ENCODE measurements at regions not wholly inside any gene's neighbourhood (a gene's known extent, or its start where the extent isn't known, plus 50 kb on each side); places are given as distances from the start of the nearest gene placed in this dataset.

GRCh38 chr19:28425046-28425931 is 787.7 kb downstream of the UQCRFS1 start:
- peaks cover 3% of the 10 kb centered on the region for H3K9me3 Mint-ChIP-seq
- DNase-seq (no peak), ATAC-seq (ENCODE audit: low read depth) (no peak)
- H3K4me3 Mint-ChIP-seq = no peak overlapping the region
- no peaks in the 10 kb centered on the region for H3K36me3 Mint-ChIP-seq (ENCODE audit: low read depth)
- intact Hi-C loops (cut with micrococcal nuclease) = no loop called here
- TF ChIP-seq, protein P1, sequence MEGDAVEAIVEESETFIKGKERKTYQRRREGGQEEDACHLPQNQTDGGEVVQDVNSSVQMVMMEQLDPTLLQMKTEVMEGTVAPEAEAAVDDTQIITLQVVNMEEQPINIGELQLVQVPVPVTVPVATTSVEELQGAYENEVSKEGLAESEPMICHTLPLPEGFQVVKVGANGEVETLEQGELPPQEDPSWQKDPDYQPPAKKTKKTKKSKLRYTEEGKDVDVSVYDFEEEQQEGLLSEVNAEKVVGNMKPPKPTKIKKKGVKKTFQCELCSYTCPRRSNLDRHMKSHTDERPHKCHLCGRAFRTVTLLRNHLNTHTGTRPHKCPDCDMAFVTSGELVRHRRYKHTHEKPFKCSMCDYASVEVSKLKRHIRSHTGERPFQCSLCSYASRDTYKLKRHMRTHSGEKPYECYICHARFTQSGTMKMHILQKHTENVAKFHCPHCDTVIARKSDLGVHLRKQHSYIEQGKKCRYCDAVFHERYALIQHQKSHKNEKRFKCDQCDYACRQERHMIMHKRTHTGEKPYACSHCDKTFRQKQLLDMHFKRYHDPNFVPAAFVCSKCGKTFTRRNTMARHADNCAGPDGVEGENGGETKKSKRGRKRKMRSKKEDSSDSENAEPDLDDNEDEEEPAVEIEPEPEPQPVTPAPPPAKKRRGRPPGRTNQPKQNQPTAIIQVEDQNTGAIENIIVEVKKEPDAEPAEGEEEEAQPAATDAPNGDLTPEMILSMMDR (IDR thresholded peaks at IDR 0.05) = no peak
- H3K4me1 Mint-ChIP-seq = no peaks in the 10 kb centered on the region
- H3K27ac Mint-ChIP-seq = no peak overlapping the region
- H3K27me3 Mint-ChIP-seq = no peaks in the 10 kb centered on the region
- ChIA-PET CTCF (no interaction called here), POLR2A (no interaction called here)

- TF ChIP-seq, protein P1 (IDR thresholded peaks at IDR 0.05) = no peak
- no peak overlapping the region for H3K4me3 Mint-ChIP-seq
- no peak overlapping the region for H3K27ac Mint-ChIP-seq
- ATAC-seq (ENCODE audit: low read depth) = no peak
- intact Hi-C loops (cut with micrococcal nuclease) = no loop called here
- H3K4me1 Mint-ChIP-seq = no peaks in the 10 kb centered on the region
- peaks cover 3% of the 10 kb centered on the region for H3K9me3 Mint-ChIP-seq
- POLR2A ChIA-PET = no interaction called here
- CTCF ChIA-PET = no interaction called here
- no peaks in the 10 kb centered on the region for H3K36me3 Mint-ChIP-seq (ENCODE audit: low read depth)
- no peaks in the 10 kb centered on the region for H3K27me3 Mint-ChIP-seq
- no peak for DNase-seq
Observed at GRCh38 chr19:28424662-28425045, 788.3 kb downstream of the UQCRFS1 start.

- ChIA-PET POLR2A (no interaction called here), CTCF (no interaction called here)
- TF ChIP-seq, protein P1 (IDR thresholded peaks at IDR 0.05) = no peak
- Mint-ChIP-seq H3K27ac (no peak overlapping the region), H3K9me3 (peaks cover 3% of the 10 kb centered on the region), H3K4me3 (no peak overlapping the region), H3K4me1 (no peaks in the 10 kb centered on the region), H3K27me3 (no peaks in the 10 kb centered on the region), H3K36me3 (ENCODE audit: low read depth) (no peaks in the 10 kb centered on the region)
- no peak for DNase-seq
- ATAC-seq (ENCODE audit: low read depth) = no peak
- intact Hi-C loops (cut with micrococcal nuclease) = no loop called here
Observed at GRCh38 chr19:28424077-28424476, 788.9 kb downstream of the UQCRFS1 start.

GRCh38 chr19:28422791-28423650 is 789.9 kb downstream of the UQCRFS1 start:
- Mint-ChIP-seq H3K36me3 (ENCODE audit: low read depth) (no peaks in the 10 kb centered on the region), H3K27me3 (no peaks in the 10 kb centered on the region), H3K4me3 (no peak overlapping the region), H3K27ac (no peak overlapping the region), H3K9me3 (peaks cover 3% of the 10 kb centered on the region), H3K4me1 (no peaks in the 10 kb centered on the region)
- no peak for DNase-seq
- POLR2A ChIA-PET = no interaction called here
- no peak for ATAC-seq (ENCODE audit: low read depth)
- TF ChIP-seq, protein P1 (IDR thresholded peaks at IDR 0.05) = no peak
- CTCF ChIA-PET = no interaction called here
- intact Hi-C loops (cut with micrococcal nuclease) = no loop called here

DNA sequence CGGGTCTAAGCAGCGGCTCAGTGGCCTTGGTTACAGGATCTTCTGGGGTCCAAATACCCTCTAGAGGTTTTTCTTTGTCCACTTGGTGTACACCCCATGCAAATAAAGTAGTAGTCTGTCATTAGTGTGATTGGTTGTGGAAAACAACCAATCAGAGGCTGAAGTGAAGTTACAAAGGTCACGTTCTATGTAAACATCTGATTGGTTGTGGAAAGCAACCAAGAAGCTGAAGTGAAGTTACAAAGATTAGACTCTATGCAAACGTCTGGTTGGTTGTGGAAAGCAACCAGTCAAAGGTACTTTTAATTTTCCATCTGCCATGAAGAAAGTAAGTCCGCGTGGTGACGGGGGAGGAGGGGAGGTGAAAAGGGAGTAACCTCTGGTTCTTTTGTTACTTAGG is 790.9 kb downstream of the UQCRFS1 start:
- DNase-seq (no peak), ATAC-seq (ENCODE audit: low read depth) (no peak)
- ChIA-PET CTCF (no interaction called here), POLR2A (no interaction called here)
- intact Hi-C loops (cut with micrococcal nuclease) = no loop called here
- H3K4me1 Mint-ChIP-seq = no peaks in the 10 kb centered on the region
- TF ChIP-seq, protein P1 (IDR thresholded peaks at IDR 0.05) = no peak
- no peak overlapping the region for H3K4me3 Mint-ChIP-seq
- no peak overlapping the region for H3K27ac Mint-ChIP-seq
- no peaks in the 10 kb centered on the region for H3K9me3 Mint-ChIP-seq
- no peaks in the 10 kb centered on the region for H3K36me3 Mint-ChIP-seq (ENCODE audit: low read depth)
- no peaks in the 10 kb centered on the region for H3K27me3 Mint-ChIP-seq
